Uterus (tissue), 3 donors: ENCODE measurements at regions not wholly inside any gene's neighbourhood (a gene's known extent, or its start where the extent isn't known, plus 50 kb on each side); places are given as distances from the start of the nearest gene placed in this dataset.

ENCODE experiments used
- DNase-seq, 2 donors: peaks; one replicate each; pipeline ENCODE4 v3.0.0-alpha.2; 2019 to 2020
- H3K27ac ChIP-seq, 2 donors: fragments of 200-600 bp; sonication (generic); 1 replicate in 1 of 2; 2 replicates in 1 of 2; pipeline ENCODE4 v1.5.1; 2016 to 2018
- H3K27me3 ChIP-seq, 2 donors: fragments of 200-600 bp; sonication (generic); one replicate each; pipeline ENCODE4 v1.5.1; 2018 to 2019; ENCODE audit warnings: control low read depth in 1 of 2
- H3K36me3 ChIP-seq, 2 donors: fragments of 200-600 bp; sonication (generic); one replicate each; pipeline ENCODE4 v1.5.1; 2019; ENCODE audit warnings: control low read depth in 1 of 2
- H3K4me1 ChIP-seq, 2 donors: fragments of 200-600 bp; sonication (generic); one replicate each; pipeline ENCODE4 v1.5.1; 2018 to 2019; ENCODE audit warnings: control low read depth in 1 of 2
- H3K4me3 ChIP-seq, 2 donors: fragments of 200-600 bp; sonication (generic); 1 replicate in 1 of 2; 2 replicates in 1 of 2; pipeline ENCODE4 v1.5.1; 2018 to 2019; ENCODE audit warnings: mild to moderate bottlenecking in 1 of 2
- H3K9me3 ChIP-seq, 2 donors: fragments of 200-600 bp; sonication (generic); one replicate each; pipeline ENCODE4 v1.5.1; 2019; ENCODE audit warnings: control low read depth in 1 of 2
- POLR2A ChIP-seq, 2 donors: fragments of 450-650 bp; IDR thresholded peaks; one replicate each; pipeline ENCODE4 v1.6.1; 2016; ENCODE audit warnings: antibody characterized with exemption in 2 of 2, mild to moderate bottlenecking in 1 of 2, moderate library complexity in 1 of 2
- intact Hi-C: fragments of 100-400 bp; cut with DNase I; formaldehyde crosslinking; loops from one replicate; pipeline ENCODE4 v1.15.1; 2023; ENCODE audit warnings: low total_unique reads
- TF ChIP-seq, protein P1 (sequence below), 4 experiments: fragments of 200-600 bp in 2 of 4; fragments of 450-650 bp in 2 of 4; sonication (generic) in 2 of 4; IDR thresholded peaks; one replicate each; pipeline ENCODE4 v1.5.1; 2016 to 2019; ENCODE audit warnings: antibody characterized with exemption in 4 of 4, mild to moderate bottlenecking in 2 of 4, moderate library complexity in 1 of 4
- donor health status: DM: yes; HTN: yes; CAD: no.

DNA sequence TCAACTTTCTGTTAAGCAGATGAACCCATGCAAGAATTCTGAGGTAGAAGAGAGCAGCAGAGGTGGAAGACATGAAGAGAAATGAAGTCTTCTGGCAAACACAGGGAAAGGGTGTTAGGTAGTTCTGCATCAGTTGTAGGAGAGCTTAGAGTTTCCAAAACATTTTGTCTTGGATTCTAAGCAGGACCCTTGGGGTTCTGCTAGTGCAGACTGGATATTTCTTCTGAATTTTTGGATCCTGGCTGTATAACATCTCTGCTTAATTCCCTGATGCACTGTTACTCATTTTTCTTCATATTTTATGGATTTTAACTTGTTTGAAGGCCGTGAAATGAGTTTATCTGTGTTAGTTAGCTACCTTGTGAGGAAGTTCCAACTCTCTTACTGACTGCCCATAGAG lies 208.7 kb upstream of the SLC35G4 start:
- TF ChIP-seq, protein P1, sequence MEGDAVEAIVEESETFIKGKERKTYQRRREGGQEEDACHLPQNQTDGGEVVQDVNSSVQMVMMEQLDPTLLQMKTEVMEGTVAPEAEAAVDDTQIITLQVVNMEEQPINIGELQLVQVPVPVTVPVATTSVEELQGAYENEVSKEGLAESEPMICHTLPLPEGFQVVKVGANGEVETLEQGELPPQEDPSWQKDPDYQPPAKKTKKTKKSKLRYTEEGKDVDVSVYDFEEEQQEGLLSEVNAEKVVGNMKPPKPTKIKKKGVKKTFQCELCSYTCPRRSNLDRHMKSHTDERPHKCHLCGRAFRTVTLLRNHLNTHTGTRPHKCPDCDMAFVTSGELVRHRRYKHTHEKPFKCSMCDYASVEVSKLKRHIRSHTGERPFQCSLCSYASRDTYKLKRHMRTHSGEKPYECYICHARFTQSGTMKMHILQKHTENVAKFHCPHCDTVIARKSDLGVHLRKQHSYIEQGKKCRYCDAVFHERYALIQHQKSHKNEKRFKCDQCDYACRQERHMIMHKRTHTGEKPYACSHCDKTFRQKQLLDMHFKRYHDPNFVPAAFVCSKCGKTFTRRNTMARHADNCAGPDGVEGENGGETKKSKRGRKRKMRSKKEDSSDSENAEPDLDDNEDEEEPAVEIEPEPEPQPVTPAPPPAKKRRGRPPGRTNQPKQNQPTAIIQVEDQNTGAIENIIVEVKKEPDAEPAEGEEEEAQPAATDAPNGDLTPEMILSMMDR (IDR thresholded peaks at IDR 0.05) = no peak
- TF ChIP-seq POLR2A (IDR thresholded peaks at IDR 0.05) = no peak
- DNase-seq = no peak
- Histone ChIP-seq H3K36me3 (no peaks in the 10 kb centered on the region), H3K4me1 (no peaks in the 10 kb centered on the region), H3K27me3 (no peaks in the 10 kb centered on the region), H3K9me3 (no peaks in the 10 kb centered on the region), H3K27ac (no peak overlapping the region), H3K4me3 (no peak overlapping the region)
- intact Hi-C loops = no loop called here

DNA sequence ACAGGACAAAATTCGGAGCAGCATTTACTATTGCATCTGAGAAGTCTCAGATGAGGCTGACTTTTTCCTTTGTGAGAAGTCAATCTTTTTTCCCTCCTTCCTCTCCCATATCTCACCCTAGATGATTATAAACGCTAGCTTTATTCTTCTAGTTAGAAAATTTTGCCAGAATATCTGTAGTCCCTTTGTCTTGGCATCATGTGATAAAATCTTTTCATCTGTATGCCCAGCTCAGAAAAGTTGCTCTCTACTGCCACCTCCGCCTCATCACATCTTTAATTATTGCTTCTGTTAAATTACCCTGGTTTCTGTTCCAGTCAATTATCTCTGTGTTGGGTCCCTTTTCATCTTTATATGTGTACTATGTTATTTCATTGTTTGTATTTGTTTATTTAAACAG lies 210.8 kb upstream of the SLC35G4 start:
- no peak for DNase-seq
- TF ChIP-seq, protein P1 (IDR thresholded peaks at IDR 0.05) = no peak
- TF ChIP-seq POLR2A (IDR thresholded peaks at IDR 0.05) = no peak
- Histone ChIP-seq H3K4me1 (no peaks in the 10 kb centered on the region), H3K9me3 (no peaks in the 10 kb centered on the region), H3K36me3 (no peaks in the 10 kb centered on the region), H3K27ac (no peak overlapping the region), H3K4me3 (no peak overlapping the region), H3K27me3 (no peaks in the 10 kb centered on the region)
- intact Hi-C loops = no loop called here

DNA sequence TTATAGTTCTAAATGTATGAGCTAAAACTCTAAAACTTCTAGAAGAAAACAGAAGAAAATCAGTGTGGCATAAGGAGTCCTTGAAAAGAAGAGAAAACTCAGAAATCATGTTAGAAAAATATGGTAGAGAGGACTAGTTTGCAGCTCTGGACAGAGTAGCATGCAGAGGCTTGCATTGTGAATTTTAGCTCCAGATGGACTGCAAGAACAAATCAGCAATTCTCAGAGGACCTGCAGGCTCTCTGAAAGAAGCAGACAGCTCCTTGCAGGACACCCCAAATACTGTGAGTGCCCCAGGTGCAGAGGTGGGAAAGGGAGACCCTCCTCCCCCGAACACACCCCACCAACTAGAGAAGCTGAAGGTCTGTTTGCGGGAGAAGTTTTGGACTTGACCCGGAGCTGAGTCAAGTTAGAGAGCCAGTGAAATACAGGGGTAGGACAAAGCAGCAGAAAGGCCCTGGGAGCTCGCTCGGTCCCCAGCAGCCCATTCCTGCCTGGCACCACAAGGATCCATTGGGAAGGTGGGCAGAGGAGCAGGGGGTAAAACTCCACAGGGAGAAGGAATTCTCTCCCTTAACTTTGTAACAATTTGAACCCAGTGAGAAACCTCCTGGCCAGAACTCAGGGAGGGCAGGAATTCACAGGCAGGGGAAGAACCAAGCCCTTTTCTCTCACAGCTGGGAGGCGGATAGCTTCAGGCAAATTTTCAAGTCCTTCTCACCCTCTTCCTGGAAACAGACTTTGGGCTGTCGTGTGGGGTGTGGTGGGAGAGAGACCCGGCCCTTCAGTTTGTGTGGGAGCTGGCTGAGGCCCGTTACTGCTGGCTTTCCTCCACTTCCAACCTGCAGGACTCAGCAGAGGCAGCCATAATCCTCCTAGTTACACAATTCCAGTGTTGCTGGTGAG lies 216.2 kb upstream of the SLC35G4 start:
- H3K36me3 ChIP-seq = no peaks in the 10 kb centered on the region
- TF ChIP-seq, protein P1 (IDR thresholded peaks at IDR 0.05) = no peak
- TF ChIP-seq POLR2A (IDR thresholded peaks at IDR 0.05) = no peak
- H3K27ac ChIP-seq = no peak overlapping the region
- H3K9me3 ChIP-seq = no peaks in the 10 kb centered on the region
- H3K4me3 ChIP-seq = no peak overlapping the region
- no peaks in the 10 kb centered on the region for H3K27me3 ChIP-seq
- no peaks in the 10 kb centered on the region for H3K4me1 ChIP-seq
- peak in 1 of 2 donors; percentile 29 for DNase-seq
- intact Hi-C loops = no loop called here

DNA sequence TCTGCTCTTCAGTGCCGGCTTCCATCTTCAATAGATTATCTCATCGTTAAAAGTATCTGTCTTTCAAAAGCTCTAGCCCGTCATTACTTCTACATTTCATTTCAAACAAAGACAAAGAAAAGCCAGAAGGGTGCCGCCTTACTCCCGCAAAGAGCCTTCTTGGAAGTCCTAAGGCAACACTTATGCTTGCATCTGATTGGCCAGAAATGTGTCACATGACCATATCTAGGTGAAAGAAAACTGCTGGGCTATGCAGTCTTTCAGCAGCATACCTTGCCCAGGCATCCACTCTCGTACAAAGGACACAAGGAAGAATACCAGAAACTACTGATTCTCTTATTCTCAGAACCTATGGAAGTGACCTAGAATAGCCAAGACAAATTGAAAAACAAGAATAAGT lies 217.1 kb upstream of the SLC35G4 start:
- no peak overlapping the region for H3K4me3 ChIP-seq
- intact Hi-C loops = no loop called here
- H3K27ac ChIP-seq = no peak overlapping the region
- TF ChIP-seq, protein P1 (IDR thresholded peaks at IDR 0.05) = no peak
- no peak for TF ChIP-seq POLR2A (IDR thresholded peaks at IDR 0.05)
- H3K9me3 ChIP-seq = no peaks in the 10 kb centered on the region
- no peaks in the 10 kb centered on the region for H3K36me3 ChIP-seq
- DNase-seq = no peak
- H3K27me3 ChIP-seq = no peaks in the 10 kb centered on the region
- no peaks in the 10 kb centered on the region for H3K4me1 ChIP-seq

DNA sequence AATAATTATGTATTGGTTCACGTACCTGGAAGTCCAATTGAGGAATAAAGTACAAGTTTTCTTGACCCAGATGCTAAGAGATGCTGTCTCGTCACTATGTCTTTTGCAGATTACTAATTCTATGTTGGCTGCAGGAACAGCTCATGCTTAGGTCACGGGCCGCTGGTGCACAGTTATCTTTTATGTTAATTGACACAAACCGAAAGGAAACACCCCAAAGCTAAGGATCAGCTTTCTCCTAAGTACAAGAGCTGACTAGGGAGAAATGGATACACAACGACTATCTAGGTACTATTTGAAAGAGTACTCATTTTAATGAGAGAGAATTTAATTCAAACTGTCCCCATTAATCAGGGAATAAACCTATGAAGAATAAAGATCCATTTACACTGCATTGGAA lies 217.7 kb upstream of the SLC35G4 start:
- no peak for DNase-seq
- Histone ChIP-seq H3K27me3 (no peaks in the 10 kb centered on the region), H3K36me3 (no peaks in the 10 kb centered on the region), H3K27ac (no peak overlapping the region), H3K9me3 (no peaks in the 10 kb centered on the region), H3K4me1 (no peaks in the 10 kb centered on the region), H3K4me3 (no peak overlapping the region)
- intact Hi-C loops = no loop called here
- no peak for TF ChIP-seq POLR2A (IDR thresholded peaks at IDR 0.05)
- TF ChIP-seq, protein P1 (IDR thresholded peaks at IDR 0.05) = no peak
